Lower leg skin (tissue), 4 donors: ENCODE measurements at regions not wholly inside any gene's neighbourhood (a gene's known extent, or its start where the extent isn't known, plus 50 kb on each side); places are given as distances from the start of the nearest gene placed in this dataset.

Source experiments
- DNase-seq, 2 donors: peaks; one replicate each; pipeline ENCODE4 v3.0.0-alpha.2; 2019; ENCODE audit warnings: low spot score in 2 of 2
- H3K4me3 ChIP-seq: fragments of 200-600 bp; sonication (generic); 2 replicates; pipeline ENCODE4 v1.5.1; 2017; ENCODE audit warnings: mild to moderate bottlenecking, low read depth; ENCODE audit not compliant: poor library complexity, severe bottlenecking
- POLR2A ChIP-seq, 2 donors: fragments of 450-650 bp; IDR thresholded peaks; one replicate each; pipeline ENCODE4 v1.6.1; 2016 to 2017; ENCODE audit warnings: antibody characterized with exemption in 2 of 2, mild to moderate bottlenecking in 1 of 2, moderate library complexity in 1 of 2
- WGBS, 2 donors: methylation state at CpG; one replicate each; pipeline ENCODE4 v1.1.5; 2018; 5-methylcytosine and 5-hydroxymethylcytosine counted together
- intact Hi-C: fragments of 100-400 bp; cut with DNase I; formaldehyde crosslinking; loops from one replicate; pipeline ENCODE4 v1.15.0; 2023; ENCODE audit warnings: low total_unique reads
- TF ChIP-seq, protein P1 (sequence below), 3 donors: fragments of 450-650 bp; IDR thresholded peaks; one replicate each; pipeline ENCODE4 v1.5.1; 2016; ENCODE audit warnings: antibody characterized with exemption in 3 of 3, mild to moderate bottlenecking in 3 of 3, moderate library complexity in 2 of 3

GRCh38 chr10:62652114-62652513, 152.4 kb upstream of the ADO start:
- intact Hi-C loops = no loop called here
- no peak overlapping the region for H3K4me3 ChIP-seq
- WGBS, 2 donors = 49 to 58% methylated on average over 2 of the region's 2 CpGs
- no peak for DNase-seq
- TF ChIP-seq, protein P1, sequence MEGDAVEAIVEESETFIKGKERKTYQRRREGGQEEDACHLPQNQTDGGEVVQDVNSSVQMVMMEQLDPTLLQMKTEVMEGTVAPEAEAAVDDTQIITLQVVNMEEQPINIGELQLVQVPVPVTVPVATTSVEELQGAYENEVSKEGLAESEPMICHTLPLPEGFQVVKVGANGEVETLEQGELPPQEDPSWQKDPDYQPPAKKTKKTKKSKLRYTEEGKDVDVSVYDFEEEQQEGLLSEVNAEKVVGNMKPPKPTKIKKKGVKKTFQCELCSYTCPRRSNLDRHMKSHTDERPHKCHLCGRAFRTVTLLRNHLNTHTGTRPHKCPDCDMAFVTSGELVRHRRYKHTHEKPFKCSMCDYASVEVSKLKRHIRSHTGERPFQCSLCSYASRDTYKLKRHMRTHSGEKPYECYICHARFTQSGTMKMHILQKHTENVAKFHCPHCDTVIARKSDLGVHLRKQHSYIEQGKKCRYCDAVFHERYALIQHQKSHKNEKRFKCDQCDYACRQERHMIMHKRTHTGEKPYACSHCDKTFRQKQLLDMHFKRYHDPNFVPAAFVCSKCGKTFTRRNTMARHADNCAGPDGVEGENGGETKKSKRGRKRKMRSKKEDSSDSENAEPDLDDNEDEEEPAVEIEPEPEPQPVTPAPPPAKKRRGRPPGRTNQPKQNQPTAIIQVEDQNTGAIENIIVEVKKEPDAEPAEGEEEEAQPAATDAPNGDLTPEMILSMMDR (IDR thresholded peaks at IDR 0.05) = no peak
- no peak for TF ChIP-seq POLR2A (IDR thresholded peaks at IDR 0.05)

- DNase-seq = no peak
- H3K4me3 ChIP-seq = no peak overlapping the region
- TF ChIP-seq POLR2A (IDR thresholded peaks at IDR 0.05) = no peak
- TF ChIP-seq, protein P1 (IDR thresholded peaks at IDR 0.05) = no peak
- intact Hi-C loops = no loop called here
These were observed 152.0 kb upstream of the ADO start for GRCh38 chr10:62652564-62652963.

DNA sequence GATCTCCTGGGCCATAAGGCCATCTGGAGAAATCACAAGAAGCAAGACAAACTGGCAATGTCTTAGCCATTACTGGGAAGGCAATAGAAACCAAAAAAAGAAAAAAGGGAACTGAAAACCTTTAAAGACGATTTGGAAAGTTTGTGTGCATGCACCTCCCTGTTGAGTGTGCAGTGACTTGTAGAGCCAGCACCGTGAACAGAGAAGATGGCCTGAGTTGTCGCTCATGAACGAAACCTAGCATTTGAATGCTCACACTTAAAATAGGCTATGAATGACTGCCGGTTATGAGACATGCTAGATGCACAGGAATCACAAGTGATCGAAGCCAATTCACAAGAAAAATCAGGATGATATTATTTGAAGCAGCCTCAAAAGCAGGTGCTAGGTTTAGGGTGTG, 151.3 kb upstream of the ADO start:
- H3K4me3 ChIP-seq = no peak overlapping the region
- WGBS, 2 donors = 82 to 86% methylated on average over 6 of the region's 6 CpGs
- TF ChIP-seq, protein P1 (IDR thresholded peaks at IDR 0.05) = no peak
- no peak for TF ChIP-seq POLR2A (IDR thresholded peaks at IDR 0.05)

DNA sequence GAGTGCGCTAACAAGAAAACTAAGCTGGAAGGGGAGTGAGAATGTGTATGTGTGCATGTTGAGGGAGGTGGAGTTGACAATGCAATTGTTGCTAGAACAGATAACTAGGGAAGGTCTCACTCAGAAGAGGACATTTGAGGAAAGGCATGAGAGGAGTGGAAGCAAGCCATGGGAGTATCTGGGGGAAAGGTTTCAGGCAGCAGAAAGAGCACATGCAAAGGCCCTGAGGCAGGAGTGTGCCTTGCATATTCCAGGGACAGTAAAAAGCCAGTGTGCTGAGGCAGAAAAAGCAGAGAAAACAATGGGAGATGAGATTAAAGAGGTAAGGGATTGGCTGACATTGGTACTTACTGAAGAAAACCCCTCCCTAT, 149.6 kb upstream of the ADO start:
- WGBS, 2 donors = 96 to 100% methylated on average over 1 of the region's 1 CpG
- no peak overlapping the region for H3K4me3 ChIP-seq
- DNase-seq = no peak
- TF ChIP-seq, protein P1 (IDR thresholded peaks at IDR 0.05) = no peak
- TF ChIP-seq POLR2A (IDR thresholded peaks at IDR 0.05) = no peak
- intact Hi-C loops = no loop called here

More for the DNA sequence above, 151.3 kb upstream of the ADO start:
- intact Hi-C loops = no loop called here
- no peak for DNase-seq

GRCh38 chr10:62655337-62655994, 149.1 kb upstream of the ADO start:
- 83 to 95% methylated on average over 6 of the region's 6 CpGs for whole genome bisulfite sequencing, 2 donors
- H3K4me3 ChIP-seq = no peak overlapping the region
- TF ChIP-seq, protein P1 (IDR thresholded peaks at IDR 0.05) = no peak
- TF ChIP-seq POLR2A (IDR thresholded peaks at IDR 0.05) = no peak

DNA sequence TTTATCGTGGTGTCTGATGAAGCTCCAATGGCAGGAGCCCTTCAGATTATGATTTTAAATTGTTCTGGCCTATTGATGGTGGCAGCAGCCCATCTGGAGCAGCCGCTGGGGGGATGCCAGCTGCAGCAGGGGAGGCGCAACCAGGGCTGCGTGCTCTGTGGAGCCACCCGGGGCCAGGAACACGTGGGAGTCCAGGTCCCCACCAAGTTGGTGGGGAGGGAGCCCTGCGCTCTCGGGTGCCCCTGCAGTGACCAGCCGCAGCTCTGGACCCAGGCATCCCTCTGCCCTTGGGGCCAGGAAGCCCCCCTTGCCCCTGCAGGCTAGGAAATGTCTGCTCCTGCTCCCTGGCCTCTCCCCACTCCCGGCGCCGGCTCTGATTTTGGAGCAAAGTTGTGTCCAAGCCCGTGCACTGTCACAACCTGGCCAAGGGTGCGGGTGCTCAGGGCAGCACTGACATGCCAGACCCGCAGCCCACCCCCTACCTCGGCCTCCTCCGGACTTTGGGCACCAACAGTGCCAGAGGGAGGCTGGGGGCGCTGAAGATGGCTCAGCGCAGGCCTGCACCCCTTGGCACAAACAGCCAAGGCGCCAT, 147.2 kb upstream of the ADO start:
- intact Hi-C loops = no loop called here
- DNase-seq = no peak
- TF ChIP-seq, protein P1 (IDR thresholded peaks at IDR 0.05) = no peak
- no peak for TF ChIP-seq POLR2A (IDR thresholded peaks at IDR 0.05)
- H3K4me3 ChIP-seq = no peak overlapping the region
- 69 to 75% methylated on average over 13 to 15 of the region's 20 CpGs for WGBS, 2 donors

More at GRCh38 chr10:62655337-62655994, 149.1 kb upstream of the ADO start:
- intact Hi-C loops = no loop called here
- DNase-seq = no peak
